ENCODE measurements at regions not wholly inside any gene's neighbourhood (a gene's known extent, or its start where the extent isn't known, plus 50 kb on each side); places are given as distances from the start of the nearest gene placed in this dataset.
"Not testable (repeated sequence)": the region's sequence is repeated elsewhere in the genome, so short reads cannot be mapped to it uniquely, and the experiment has no call there.

DNA sequence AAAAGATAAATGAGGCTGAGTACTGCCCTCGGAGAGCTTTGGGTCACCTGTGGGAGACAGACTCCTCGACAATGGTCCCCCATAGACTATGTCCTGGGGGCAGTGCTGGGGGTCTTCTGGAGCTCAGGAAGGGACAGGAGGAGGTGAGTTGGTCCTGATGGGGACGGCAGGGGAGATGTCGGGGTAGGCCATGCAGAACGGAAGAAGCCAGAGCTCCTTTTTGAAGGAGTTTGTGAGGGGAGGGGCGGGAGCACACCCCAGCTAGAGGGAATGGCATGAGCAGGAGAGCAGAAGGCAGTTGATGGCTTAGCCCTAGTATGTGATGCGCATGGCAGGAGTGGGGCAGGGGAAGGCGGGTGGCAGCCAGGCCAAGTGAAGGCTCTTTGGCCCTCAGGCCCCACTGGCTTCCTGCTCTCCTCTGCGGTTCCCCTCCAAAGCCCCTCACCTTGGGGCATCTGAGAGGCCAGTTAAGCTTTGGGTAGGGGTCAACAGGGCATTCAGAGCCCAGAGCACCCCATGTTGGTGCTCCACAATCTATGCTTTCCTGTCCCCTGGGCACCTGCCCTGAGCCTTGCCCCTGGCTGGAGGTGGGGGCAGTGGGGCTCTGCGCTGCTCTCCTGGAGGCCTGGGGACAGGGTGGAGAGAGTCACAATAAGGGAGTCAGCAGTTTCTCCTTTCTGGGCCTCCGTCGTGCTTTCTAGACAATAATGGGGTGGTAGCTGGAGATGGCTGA is 179.3 kb downstream of the SMAD6 start:
- Mint-ChIP-seq H3K27me3 (peaks cover 3% of the 10 kb centered on the region), H3K4me3 (no peak overlapping the region), H3K36me3 (no peaks in the 10 kb centered on the region), H3K27ac (no peak overlapping the region), H3K4me1 (ENCODE audit: low read depth) (no peaks in the 10 kb centered on the region), H3K9me3 (ENCODE audit: low read depth) (no peaks in the 10 kb centered on the region)

DNA sequence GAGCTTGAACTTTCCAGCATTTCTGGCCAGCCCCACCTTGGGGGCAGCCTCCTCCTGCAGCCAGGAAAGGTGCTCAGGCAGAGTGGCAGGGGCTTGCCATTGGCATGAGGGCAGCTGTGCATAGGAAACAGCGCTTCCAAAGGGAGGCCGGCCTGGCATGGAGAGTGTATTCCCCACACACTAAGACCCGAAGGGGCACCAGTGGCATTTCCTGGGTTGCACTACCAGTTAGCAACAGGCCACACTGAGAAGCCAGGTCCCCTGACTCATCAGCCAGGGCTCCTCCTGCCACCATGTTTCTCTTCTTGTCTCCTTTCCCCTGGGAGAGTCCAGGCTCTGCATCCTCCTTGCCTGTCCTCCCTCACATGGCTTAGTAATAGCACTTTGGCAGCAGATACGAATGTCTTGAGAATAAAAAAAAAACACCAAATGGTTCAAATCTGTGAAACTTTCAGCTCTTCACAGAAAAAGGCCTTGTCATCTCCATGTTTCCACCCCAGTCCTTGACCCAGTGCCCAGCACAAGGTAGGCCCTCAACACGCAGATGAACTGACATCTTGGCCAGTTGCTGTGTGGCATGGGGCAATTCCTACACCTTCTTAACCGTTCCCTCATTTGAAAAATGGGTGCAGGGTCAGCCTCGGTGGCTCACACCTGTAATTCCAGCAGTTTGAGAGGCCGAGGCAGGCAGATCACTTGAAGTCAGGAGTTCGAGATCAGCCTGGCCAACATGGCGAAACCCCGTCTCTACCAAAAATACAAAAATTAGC is 180.4 kb downstream of the SMAD6 start:
- no peak overlapping the region for H3K4me3 Mint-ChIP-seq
- H3K9me3 Mint-ChIP-seq (ENCODE audit: low read depth): no peaks in the 10 kb centered on the region
- no peaks in the 10 kb centered on the region for H3K27me3 Mint-ChIP-seq
- no peak overlapping the region for H3K27ac Mint-ChIP-seq
- no peaks in the 10 kb centered on the region for H3K4me1 Mint-ChIP-seq (ENCODE audit: low read depth)
- H3K36me3 Mint-ChIP-seq: no peaks in the 10 kb centered on the region

DNA sequence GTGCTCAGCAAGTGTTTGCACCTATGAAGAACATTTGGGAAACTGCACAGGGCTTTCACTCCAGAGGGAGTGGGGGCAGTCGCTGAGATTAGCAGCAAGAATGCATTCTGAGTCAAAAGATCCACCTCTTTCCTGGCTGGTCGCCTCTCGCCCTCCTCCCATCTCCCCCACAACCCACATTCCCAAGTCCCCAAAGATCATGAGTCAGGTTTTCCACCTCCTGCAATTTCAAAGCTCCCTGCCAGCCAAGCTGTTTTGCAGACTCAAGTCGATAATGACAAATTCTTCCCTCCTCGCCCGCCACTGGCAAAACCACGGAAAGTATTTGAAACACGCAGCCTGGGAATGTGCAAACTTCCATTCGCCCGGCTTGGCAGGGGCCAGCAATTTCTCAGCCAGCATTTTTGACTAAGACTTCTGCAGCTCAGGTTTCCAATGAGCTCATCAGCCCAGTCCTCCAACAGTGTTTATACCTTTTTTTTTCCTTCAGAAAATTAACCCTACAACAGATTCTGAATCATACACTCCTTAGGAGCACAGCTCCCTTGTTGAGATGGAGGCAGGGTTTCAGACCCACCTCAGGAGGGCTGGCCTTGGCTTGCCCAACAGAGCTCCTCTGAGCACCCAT is 181.4 kb downstream of the SMAD6 start:
- no peak overlapping the region for H3K27ac Mint-ChIP-seq
- no peaks in the 10 kb centered on the region for H3K4me1 Mint-ChIP-seq (ENCODE audit: low read depth)
- H3K36me3 Mint-ChIP-seq: no peaks in the 10 kb centered on the region
- no peaks in the 10 kb centered on the region for H3K9me3 Mint-ChIP-seq (ENCODE audit: low read depth)
- H3K4me3 Mint-ChIP-seq: no peak overlapping the region
- no peaks in the 10 kb centered on the region for H3K27me3 Mint-ChIP-seq

DNA sequence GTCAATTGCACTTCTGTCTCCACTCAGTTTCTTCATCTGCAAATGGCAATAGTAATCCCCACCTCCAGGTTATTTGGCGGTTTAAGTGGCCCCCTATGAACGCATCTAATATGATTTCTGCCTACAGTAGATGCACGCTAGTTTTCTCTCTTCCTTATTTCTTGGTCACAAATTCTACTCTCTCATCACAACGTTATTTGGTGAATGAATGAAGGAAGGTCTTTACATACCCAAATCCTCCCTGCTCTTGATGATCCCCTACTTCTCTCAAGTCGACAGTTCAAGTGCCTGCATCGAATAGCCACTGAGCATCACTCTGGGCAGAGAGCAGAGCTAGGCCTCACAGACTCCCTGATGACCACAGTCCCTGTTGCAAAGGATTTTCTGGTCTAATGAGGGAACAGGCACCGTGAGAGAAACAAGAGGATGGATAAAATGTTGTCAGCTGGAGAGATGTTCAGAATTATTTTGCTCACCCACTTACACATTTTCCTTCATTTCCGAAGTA is 181.2 kb upstream of the SMAD3 start:
- no peaks in the 10 kb centered on the region for H3K4me1 Mint-ChIP-seq (ENCODE audit: low read depth)

DNA sequence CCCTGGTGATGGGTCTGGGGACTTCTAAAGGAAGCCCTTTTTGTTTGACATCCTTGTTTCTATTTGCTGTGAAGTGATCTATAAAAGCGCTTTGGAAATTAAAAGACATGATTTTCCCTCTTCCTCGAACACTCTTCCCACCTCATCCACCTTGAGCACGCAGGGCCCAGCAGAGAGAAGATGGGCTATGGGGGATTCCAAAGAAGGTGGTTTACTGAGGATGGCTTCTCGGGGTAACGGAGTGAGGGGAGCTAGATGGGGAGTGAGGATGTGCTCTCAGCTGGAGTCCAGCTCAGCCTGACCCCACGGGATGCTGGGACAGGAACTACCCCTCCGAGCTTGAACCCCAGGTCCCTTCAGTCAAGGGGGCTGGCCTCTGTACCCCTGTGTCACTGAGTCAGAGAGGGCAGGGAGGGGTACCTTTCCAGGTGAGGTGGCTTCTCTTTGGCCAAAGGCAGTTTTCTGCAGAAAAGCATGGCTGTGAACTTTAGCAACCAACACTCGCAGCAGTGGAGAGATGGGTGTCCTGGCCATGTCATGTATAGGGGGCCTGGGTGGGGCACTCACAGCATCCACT is 180.7 kb upstream of the SMAD3 start:
- no peaks in the 10 kb centered on the region for H3K4me1 Mint-ChIP-seq (ENCODE audit: low read depth)
- H3K27ac Mint-ChIP-seq: no peak overlapping the region
- no peaks in the 10 kb centered on the region for H3K36me3 Mint-ChIP-seq
- no peak overlapping the region for H3K4me3 Mint-ChIP-seq
- H3K9me3 Mint-ChIP-seq (ENCODE audit: low read depth): no peaks in the 10 kb centered on the region
- no peaks in the 10 kb centered on the region for H3K27me3 Mint-ChIP-seq

More for the DNA sequence above, 181.2 kb upstream of the SMAD3 start:
- Mint-ChIP-seq H3K36me3 (no peaks in the 10 kb centered on the region), H3K9me3 (ENCODE audit: low read depth) (no peaks in the 10 kb centered on the region), H3K4me3 (no peak overlapping the region), H3K27ac (no peak overlapping the region), H3K27me3 (no peaks in the 10 kb centered on the region)

DNA sequence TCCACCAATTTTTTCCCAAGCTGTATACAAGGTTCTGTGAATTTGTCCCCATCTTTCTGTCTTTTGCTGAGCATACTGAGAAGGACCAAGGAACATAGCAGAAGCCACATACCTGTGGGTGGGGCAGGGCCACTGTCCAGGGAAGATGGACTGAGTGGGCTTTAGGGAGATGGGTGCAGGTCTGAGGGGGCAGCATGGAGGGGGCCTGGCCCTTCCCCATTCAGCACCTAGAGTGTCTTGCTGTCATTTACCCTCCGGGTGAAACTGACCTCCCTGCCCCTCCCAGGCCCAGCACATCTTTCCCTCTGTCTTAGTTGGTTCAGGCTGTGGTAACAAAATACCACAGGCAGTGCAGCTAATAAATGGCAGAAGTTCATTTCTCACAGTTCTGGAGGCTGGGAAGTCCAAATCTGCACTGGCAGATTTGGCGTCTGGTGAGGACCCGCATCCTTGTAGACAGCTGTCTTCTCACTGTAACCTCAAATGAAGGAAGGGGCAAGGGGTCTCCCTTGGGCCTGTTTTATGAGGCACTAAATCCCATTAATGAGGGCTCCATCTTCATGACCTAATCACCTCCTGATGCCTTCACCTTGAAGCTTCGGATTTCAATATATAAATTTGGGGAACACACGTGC is 180.0 kb upstream of the SMAD3 start:
- no peak overlapping the region for H3K27ac Mint-ChIP-seq
- H3K4me1 Mint-ChIP-seq (ENCODE audit: low read depth): no peaks in the 10 kb centered on the region
- no peaks in the 10 kb centered on the region for H3K27me3 Mint-ChIP-seq
- H3K4me3 Mint-ChIP-seq: no peak overlapping the region
- no peaks in the 10 kb centered on the region for H3K9me3 Mint-ChIP-seq (ENCODE audit: low read depth)
- no peaks in the 10 kb centered on the region for H3K36me3 Mint-ChIP-seq

DNA sequence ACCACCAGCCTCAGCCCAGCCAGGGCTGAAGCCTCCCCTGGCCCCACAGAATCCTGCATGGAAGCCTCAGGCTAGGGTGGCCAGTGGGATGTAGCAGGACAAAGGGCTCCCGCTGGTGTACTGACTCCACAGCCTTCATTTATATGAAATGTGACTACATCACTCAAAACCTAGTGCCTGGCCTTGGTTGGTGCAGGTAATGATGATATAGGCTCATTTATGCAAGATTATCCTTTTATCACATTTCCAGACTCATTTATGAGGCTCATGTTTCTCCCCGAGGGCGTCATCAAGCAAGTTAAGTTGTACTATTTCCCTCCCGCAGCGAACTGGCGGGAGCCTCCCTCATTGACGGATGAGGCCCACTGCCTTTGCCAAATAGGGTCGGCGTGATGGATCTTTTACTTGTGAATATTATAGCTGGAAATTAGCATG is 179.1 kb upstream of the SMAD3 start:
- Mint-ChIP-seq H3K9me3 (ENCODE audit: low read depth) (no peaks in the 10 kb centered on the region), H3K36me3 (no peaks in the 10 kb centered on the region)

DNA sequence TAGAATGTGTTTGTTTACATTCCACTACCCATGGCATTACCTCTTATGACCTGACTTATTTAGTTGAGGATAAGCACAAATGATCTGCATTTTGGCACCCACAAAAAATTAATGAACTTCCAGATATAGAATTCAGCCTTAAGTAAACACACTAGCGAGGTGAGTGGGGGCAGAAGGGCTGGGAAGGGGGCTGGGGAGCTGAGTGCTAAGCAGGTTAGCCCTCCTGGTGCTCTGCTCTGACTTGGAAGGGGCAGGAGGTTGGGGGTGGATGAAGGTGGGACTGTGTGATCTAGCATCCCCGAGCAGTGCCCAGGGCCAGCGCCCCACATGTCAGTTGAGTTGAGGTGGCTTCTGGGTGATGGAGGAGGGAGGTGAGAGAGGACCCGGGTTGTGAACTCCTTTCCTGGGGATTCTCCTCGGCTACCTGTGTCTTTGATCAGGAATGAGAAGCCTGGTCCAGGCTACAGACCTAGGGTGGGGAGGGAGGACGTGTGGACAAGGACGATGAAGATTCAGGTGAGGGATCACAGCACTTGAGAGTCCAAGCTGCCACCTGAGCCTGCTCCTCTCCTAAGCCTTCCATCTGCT is 178.6 kb upstream of the SMAD3 start:
- H3K36me3 Mint-ChIP-seq: no peaks in the 10 kb centered on the region

More for the DNA sequence above, 179.1 kb upstream of the SMAD3 start:
- no peaks in the 10 kb centered on the region for H3K27me3 Mint-ChIP-seq
- H3K27ac Mint-ChIP-seq: no peak overlapping the region
- H3K4me1 Mint-ChIP-seq (ENCODE audit: low read depth): no peaks in the 10 kb centered on the region
- H3K4me3 Mint-ChIP-seq: no peak overlapping the region

DNA sequence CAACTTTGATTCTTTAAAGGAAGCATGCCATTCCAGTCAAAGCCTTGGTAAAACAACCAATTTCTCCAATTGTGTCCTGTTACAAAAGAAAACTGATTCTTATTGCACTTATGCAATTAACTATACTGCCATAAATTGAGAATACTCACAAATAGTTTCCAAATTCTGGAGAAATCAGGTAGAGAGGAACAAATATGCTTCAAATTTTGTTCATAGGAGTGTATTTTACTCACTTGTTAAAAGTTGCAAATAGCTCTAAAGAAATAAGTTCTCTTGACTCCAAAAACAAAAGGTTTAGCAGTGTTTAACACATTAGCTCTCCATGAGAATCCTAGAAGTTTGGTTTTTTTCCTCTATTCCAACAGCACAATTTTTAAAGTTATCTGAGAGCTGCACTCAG is 176.1 kb upstream of the SMAD3 start:
- H3K27me3 Mint-ChIP-seq; H3K4me3 Mint-ChIP-seq; H3K9me3 Mint-ChIP-seq (ENCODE audit: low read depth); H3K27ac Mint-ChIP-seq; H3K4me1 Mint-ChIP-seq (ENCODE audit: low read depth); H3K36me3 Mint-ChIP-seq: not testable (repeated sequence)

More for the DNA sequence above, 178.6 kb upstream of the SMAD3 start:
- no peak overlapping the region for H3K4me3 Mint-ChIP-seq
- no peaks in the 10 kb centered on the region for H3K4me1 Mint-ChIP-seq (ENCODE audit: low read depth)
- no peaks in the 10 kb centered on the region for H3K27me3 Mint-ChIP-seq
- H3K9me3 Mint-ChIP-seq (ENCODE audit: low read depth): no peaks in the 10 kb centered on the region
- no peak overlapping the region for H3K27ac Mint-ChIP-seq

DNA sequence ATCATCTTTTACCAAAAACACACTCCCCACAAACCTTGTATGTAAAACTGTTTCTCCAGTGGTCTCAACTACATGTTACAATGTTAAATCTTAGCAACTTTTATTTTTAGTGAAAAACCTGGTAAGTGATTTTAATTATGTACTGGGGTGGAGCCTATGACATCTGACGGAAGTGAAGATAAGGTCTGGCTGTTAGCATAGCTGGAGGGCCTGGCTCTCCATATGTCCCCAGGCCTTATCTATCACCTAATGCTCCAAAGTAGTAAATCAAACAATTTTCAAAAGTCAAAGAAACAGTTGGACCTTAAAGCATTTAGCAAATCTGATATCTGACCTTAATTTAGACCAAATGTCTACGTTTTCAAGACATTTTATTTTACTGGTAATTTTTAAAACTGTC is 173.6 kb upstream of the SMAD3 start:
- Mint-ChIP-seq H3K4me3 (no peak overlapping the region), H3K4me1 (ENCODE audit: low read depth) (no peaks in the 10 kb centered on the region), H3K36me3 (no peaks in the 10 kb centered on the region), H3K9me3 (ENCODE audit: low read depth) (no peaks in the 10 kb centered on the region), H3K27ac (no peak overlapping the region), H3K27me3 (no peaks in the 10 kb centered on the region)

DNA sequence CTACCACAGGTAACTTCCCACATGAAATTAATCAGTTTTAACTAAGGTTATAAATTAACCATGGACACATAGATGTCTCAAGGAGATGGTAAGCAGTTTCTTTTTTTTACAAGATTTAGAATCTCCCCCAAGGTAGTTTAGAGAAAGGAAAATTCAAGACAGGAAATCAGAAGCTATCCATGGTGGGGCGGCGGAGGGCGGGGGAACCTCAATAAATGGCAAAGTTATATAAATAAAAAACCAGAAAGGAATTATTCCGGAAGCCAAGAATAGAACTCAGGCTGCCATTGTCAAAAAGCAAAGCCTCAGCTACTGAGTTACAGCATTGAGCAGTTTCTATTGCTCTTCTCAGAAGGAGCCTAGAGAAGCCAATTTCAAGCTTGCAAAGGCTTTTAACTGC is 172.1 kb upstream of the SMAD3 start:
- no peaks in the 10 kb centered on the region for H3K27me3 Mint-ChIP-seq
- no peak overlapping the region for H3K4me3 Mint-ChIP-seq
- H3K27ac Mint-ChIP-seq: no peak overlapping the region
- no peaks in the 10 kb centered on the region for H3K36me3 Mint-ChIP-seq
- H3K9me3 Mint-ChIP-seq (ENCODE audit: low read depth): no peaks in the 10 kb centered on the region
- H3K4me1 Mint-ChIP-seq (ENCODE audit: low read depth): no peaks in the 10 kb centered on the region

DNA sequence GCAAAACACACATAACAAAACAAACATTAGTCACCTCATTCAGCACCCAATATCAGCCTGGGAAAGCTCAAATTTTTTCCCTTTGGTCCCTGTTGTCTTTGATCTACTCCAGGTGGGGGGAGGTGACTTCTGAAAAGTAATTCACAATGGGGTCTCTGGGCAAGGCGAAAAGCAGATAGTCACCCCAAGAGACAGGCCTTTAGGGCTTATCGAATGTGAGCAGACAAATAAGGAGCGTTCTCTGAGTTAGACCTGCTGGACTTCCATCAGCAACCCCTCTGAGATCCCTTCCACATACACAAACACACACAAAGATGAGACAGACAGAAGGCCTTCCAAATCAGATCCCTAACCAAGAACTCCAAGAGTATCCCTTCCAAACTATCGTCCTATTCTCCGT is 171.0 kb upstream of the SMAD3 start:
- H3K4me3 Mint-ChIP-seq: no peak overlapping the region
- H3K4me1 Mint-ChIP-seq (ENCODE audit: low read depth): no peaks in the 10 kb centered on the region
- no peaks in the 10 kb centered on the region for H3K27me3 Mint-ChIP-seq
- H3K36me3 Mint-ChIP-seq: no peaks in the 10 kb centered on the region
- H3K27ac Mint-ChIP-seq: no peak overlapping the region
- no peaks in the 10 kb centered on the region for H3K9me3 Mint-ChIP-seq (ENCODE audit: low read depth)

DNA sequence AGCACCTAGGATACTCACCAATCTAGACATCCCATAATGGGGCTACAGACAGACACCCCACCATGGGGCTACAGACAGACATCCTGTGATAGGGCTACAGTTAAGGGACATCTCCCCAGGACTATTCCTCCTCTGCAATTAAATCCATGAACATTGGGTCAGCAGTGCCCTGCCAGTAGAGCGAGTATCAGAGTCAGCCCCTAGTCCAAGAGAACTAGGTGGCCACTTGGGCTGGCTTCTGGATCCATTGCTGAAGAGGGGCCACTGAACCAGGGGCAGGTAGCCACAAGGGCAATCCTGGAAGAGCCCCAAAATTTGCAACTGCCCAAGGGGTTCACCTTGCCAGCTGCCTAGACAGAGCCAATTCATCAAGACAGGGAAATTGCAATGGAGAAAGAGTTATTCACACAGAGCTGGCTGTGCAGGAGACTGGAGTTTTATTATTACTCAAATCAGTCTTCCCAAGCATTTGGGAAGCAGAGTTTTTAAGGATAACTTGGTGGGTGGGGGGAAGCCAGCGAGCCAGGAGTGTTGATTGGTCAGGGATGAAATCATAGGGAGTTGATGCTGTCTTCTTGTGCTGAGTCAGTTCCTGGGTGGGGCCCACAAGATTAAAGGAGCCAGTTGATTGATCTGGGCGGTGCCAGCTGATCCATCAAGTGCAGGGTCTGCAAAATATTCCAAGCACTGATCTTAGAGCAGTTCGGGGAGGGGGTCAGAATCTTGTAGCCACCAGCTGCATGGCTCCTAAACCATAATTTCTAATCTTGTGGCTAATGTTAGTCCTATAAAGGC is 170.2 kb upstream of the SMAD3 start:
- Mint-ChIP-seq H3K36me3 (no peaks in the 10 kb centered on the region), H3K27me3 (no peaks in the 10 kb centered on the region), H3K27ac (no peak overlapping the region)

More for the DNA sequence above, 170.2 kb upstream of the SMAD3 start:
- no peak overlapping the region for H3K4me3 Mint-ChIP-seq
- H3K4me1 Mint-ChIP-seq (ENCODE audit: low read depth): no peaks in the 10 kb centered on the region
- H3K9me3 Mint-ChIP-seq (ENCODE audit: low read depth): no peaks in the 10 kb centered on the region

All from activated naive CD8-positive, alpha-beta T cell (primary cell).